Neural crest cell (in vitro differentiated cells): ENCODE measurements at regions not wholly inside any gene's neighbourhood (a gene's known extent, or its start where the extent isn't known, plus 50 kb on each side); places are given as distances from the start of the nearest gene placed in this dataset.

Experiments used
- DNase-seq: peaks from one replicate; pipeline ENCODE4 v3.0.0; 2021; ENCODE audit warnings: low read depth, mixed read lengths, low spot score
- H3K27ac Mint-ChIP-seq: one replicate; pipeline ENCODE4 v1.8.0; 2021; ENCODE audit warnings: mild to moderate bottlenecking, mixed read lengths; ENCODE audit not compliant: unreplicated experiment
- H3K27me3 Mint-ChIP-seq: 2 replicates; pipeline ENCODE4 v1.8.0; 2021; ENCODE audit warnings: low read depth, mild to moderate bottlenecking, mixed read lengths
- H3K36me3 Mint-ChIP-seq: 2 replicates; pipeline ENCODE4 v1.8.0; 2021; ENCODE audit warnings: low read depth, mild to moderate bottlenecking, mixed read lengths
- H3K4me1 Mint-ChIP-seq: 2 replicates; pipeline ENCODE4 v1.8.0; 2021; ENCODE audit warnings: mixed read lengths
- H3K4me3 Mint-ChIP-seq: one replicate; pipeline ENCODE4 v1.8.0; 2021; ENCODE audit warnings: mild to moderate bottlenecking, mixed read lengths
- H3K9me3 Mint-ChIP-seq: 2 replicates; pipeline ENCODE4 v1.8.0; 2021; ENCODE audit warnings: mixed read lengths
- CTCF ChIP-seq: fragments of 200-600 bp; sonication (generic); conservative IDR thresholded peaks from 2 replicates; pipeline ENCODE4 v1.5.0; 2021; ENCODE audit warnings: antibody characterized with exemption, mild to moderate bottlenecking

GRCh38 chr6:4395386-4395785 lies 260.0 kb upstream of the ECI2 start:
- Mint-ChIP-seq H3K27me3 (no peaks in the 10 kb centered on the region), H3K4me1 (peaks cover 27% of the 10 kb centered on the region), H3K36me3 (no peaks in the 10 kb centered on the region), H3K27ac (no peak overlapping the region), H3K4me3 (no peak overlapping the region), H3K9me3 (no peaks in the 10 kb centered on the region)
- TF ChIP-seq CTCF: no peak
- no peak for DNase-seq

- Mint-ChIP-seq H3K9me3 (no peaks in the 10 kb centered on the region), H3K36me3 (no peaks in the 10 kb centered on the region), H3K4me3 (peak overlapping the region; percentile 4), H3K27me3 (no peaks in the 10 kb centered on the region), H3K4me1 (peaks cover 27% of the 10 kb centered on the region), H3K27ac (peak overlapping the region; percentile 53)
- no peak for TF ChIP-seq CTCF
- no peak for DNase-seq
Measured at GRCh38 chr6:4394786-4395185, 259.4 kb upstream of the ECI2 start.

GRCh38 chr6:4388675-4389074 lies 253.3 kb upstream of the ECI2 start:
- TF ChIP-seq CTCF: no peak
- peak; percentile 47 for DNase-seq
- H3K36me3 Mint-ChIP-seq: peaks cover 4% of the 10 kb centered on the region

GRCh38 chr6:4384656-4385055 lies 249.3 kb upstream of the ECI2 start:
- H3K27me3 Mint-ChIP-seq: no peaks in the 10 kb centered on the region
- no peak for TF ChIP-seq CTCF
- H3K4me3 Mint-ChIP-seq: no peak overlapping the region
- peaks cover 8% of the 10 kb centered on the region for H3K36me3 Mint-ChIP-seq
- no peak overlapping the region for H3K27ac Mint-ChIP-seq
- no peak for DNase-seq
- H3K4me1 Mint-ChIP-seq: peaks cover 16% of the 10 kb centered on the region
- peaks cover 9% of the 10 kb centered on the region for H3K9me3 Mint-ChIP-seq

More at GRCh38 chr6:4388675-4389074, 253.3 kb upstream of the ECI2 start:
- H3K9me3 Mint-ChIP-seq: peaks cover 9% of the 10 kb centered on the region
- H3K4me1 Mint-ChIP-seq: peaks cover 17% of the 10 kb centered on the region
- no peak overlapping the region for H3K4me3 Mint-ChIP-seq
- no peaks in the 10 kb centered on the region for H3K27me3 Mint-ChIP-seq
- H3K27ac Mint-ChIP-seq: no peak overlapping the region

GRCh38 chr6:4383910-4384638 lies 248.7 kb upstream of the ECI2 start:
- H3K4me1 Mint-ChIP-seq: peaks cover 13% of the 10 kb centered on the region
- peaks cover 8% of the 10 kb centered on the region for H3K36me3 Mint-ChIP-seq
- no peak for TF ChIP-seq CTCF
- H3K9me3 Mint-ChIP-seq: peaks cover 9% of the 10 kb centered on the region
- no peak for DNase-seq
- H3K4me3 Mint-ChIP-seq: no peak overlapping the region
- no peaks in the 10 kb centered on the region for H3K27me3 Mint-ChIP-seq
- no peak overlapping the region for H3K27ac Mint-ChIP-seq
